Upper lobe of right lung (tissue), 1 donor: ENCODE measurements at regions not wholly inside any gene's neighbourhood (a gene's known extent, or its start where the extent isn't known, plus 50 kb on each side); places are given as distances from the start of the nearest gene placed in this dataset.

Source experiments
- ATAC-seq: fragments of 200-7000 bp; cut with Tn5 transposase; one replicate; pipeline ENCODE4 v1.9.1; 2020; ENCODE audit warnings: mild to moderate bottlenecking, moderate library complexity
- DNase-seq: peaks from one replicate; pipeline ENCODE4 v3.0.0-alpha.2; 2020
- H3K27ac ChIP-seq: fragments of 200-600 bp; one replicate; pipeline ENCODE4 v1.8.0; 2022
- H3K27me3 ChIP-seq: fragments of 200-600 bp; one replicate; pipeline ENCODE4 v1.8.0; 2022; ENCODE audit warnings: mild to moderate bottlenecking
- H3K36me3 ChIP-seq: fragments of 200-600 bp; one replicate; pipeline ENCODE4 v1.8.0; 2022
- H3K4me1 ChIP-seq: fragments of 200-600 bp; one replicate; pipeline ENCODE4 v1.8.0; 2022
- H3K4me3 ChIP-seq: fragments of 200-600 bp; one replicate; pipeline ENCODE4 v1.8.0; 2022; ENCODE audit warnings: mild to moderate bottlenecking
- H3K9me3 ChIP-seq: fragments of 200-600 bp; one replicate; pipeline ENCODE4 v1.8.0; 2022
- intact Hi-C: fragments of 100-400 bp; cut with DNase I; formaldehyde crosslinking; loops from one replicate; pipeline ENCODE4 v1.11.0; 2022
- TF ChIP-seq, protein P1 (sequence below): fragments of 200-600 bp; IDR thresholded peaks from one replicate; pipeline ENCODE4 v1.8.0; 2022; ENCODE audit warnings: antibody characterized with exemption
- donor health status: DM: no; HTN: yes; CAD: no; lungs with severe emphysema.

DNA sequence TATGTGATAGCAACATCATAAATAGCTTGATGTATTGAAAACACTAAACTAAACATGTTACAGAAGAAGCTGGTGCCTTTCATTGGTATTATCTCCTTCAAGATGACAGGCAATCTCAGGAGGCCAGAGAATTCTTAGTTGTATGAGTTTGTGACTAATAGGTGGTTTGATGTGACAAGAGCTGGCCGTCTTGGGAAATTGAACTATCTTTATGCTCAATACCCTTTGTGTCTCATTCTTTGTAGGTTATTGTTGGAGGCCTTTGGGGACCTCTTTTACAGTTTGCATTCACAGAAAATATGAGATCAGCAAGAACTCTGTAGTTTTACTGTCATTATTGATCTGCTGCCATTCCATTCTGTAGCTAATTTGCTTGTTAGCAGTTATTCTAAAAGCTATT lies 659.2 kb upstream of the PITX2 start:
- Histone ChIP-seq H3K4me1 (no peaks in the 10 kb centered on the region), H3K4me3 (no peak overlapping the region), H3K36me3 (no peaks in the 10 kb centered on the region), H3K9me3 (no peaks in the 10 kb centered on the region), H3K27me3 (no peaks in the 10 kb centered on the region), H3K27ac (no peak overlapping the region)
- no peak for ATAC-seq
- intact Hi-C loops, result no loop called here
- TF ChIP-seq, protein P1, sequence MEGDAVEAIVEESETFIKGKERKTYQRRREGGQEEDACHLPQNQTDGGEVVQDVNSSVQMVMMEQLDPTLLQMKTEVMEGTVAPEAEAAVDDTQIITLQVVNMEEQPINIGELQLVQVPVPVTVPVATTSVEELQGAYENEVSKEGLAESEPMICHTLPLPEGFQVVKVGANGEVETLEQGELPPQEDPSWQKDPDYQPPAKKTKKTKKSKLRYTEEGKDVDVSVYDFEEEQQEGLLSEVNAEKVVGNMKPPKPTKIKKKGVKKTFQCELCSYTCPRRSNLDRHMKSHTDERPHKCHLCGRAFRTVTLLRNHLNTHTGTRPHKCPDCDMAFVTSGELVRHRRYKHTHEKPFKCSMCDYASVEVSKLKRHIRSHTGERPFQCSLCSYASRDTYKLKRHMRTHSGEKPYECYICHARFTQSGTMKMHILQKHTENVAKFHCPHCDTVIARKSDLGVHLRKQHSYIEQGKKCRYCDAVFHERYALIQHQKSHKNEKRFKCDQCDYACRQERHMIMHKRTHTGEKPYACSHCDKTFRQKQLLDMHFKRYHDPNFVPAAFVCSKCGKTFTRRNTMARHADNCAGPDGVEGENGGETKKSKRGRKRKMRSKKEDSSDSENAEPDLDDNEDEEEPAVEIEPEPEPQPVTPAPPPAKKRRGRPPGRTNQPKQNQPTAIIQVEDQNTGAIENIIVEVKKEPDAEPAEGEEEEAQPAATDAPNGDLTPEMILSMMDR, result no peak
- no peak for DNase-seq

DNA sequence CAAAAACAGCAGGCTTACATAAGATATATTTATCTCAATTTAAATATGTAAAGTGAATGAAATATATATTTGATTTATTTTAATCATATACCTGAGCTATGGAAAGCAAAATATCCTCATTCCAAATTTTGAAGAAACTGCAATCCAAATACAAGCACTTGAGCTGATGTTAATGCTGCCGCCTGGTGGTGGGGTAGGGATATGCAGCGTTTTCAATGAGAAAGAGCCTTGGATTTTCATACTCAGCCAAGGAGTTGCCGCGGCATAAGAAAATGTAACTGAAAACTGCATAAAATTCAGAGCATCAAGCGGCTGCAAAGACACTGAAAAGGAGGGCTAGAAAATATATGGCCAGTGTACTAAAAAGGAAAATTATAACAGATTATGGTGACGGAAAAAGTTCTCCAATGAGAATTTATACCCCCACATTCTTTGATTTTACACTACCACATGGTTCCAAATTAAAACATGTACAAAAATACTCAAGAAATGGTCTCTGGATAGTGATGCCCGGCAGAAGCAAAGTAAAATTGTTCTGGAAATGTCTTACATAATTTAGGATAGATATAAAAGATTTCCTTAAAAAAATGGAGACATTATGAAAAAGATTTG lies 660.3 kb upstream of the PITX2 start:
- Histone ChIP-seq H3K36me3 (no peaks in the 10 kb centered on the region), H3K27ac (no peak overlapping the region), H3K4me1 (no peaks in the 10 kb centered on the region), H3K4me3 (no peak overlapping the region), H3K9me3 (no peaks in the 10 kb centered on the region), H3K27me3 (no peaks in the 10 kb centered on the region)
- TF ChIP-seq, protein P1, result peak; percentile 80
- intact Hi-C loops, result no loop called here
- peak; percentile 69 for ATAC-seq
- DNase-seq, result peak; percentile 64

DNA sequence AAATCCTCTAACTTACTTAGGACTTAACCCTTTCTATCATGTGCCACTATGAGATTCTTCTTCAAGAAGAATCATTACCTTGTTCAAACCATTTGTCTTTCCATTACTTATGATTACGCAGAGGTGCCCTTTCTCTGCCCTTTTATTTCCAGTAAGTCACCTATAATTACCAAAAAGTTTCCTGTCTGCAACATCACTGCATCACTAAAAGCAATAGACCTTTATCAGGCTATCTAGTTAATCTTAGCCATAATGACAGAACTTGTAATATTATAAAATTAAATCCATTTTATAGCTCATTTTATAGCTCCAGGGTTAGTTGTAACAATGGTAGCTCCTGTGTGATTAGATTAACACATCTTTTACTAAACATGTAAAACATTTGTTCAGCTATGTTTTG lies 673.6 kb upstream of the PITX2 start:
- no peak for ATAC-seq
- no peak overlapping the region for H3K4me3 ChIP-seq
- H3K9me3 ChIP-seq, result no peaks in the 10 kb centered on the region
- no peak overlapping the region for H3K27ac ChIP-seq
- TF ChIP-seq, protein P1, result no peak
- no peaks in the 10 kb centered on the region for H3K36me3 ChIP-seq
- no peaks in the 10 kb centered on the region for H3K27me3 ChIP-seq
- intact Hi-C loops, result no loop called here
- no peak for DNase-seq
- H3K4me1 ChIP-seq, result no peaks in the 10 kb centered on the region

DNA sequence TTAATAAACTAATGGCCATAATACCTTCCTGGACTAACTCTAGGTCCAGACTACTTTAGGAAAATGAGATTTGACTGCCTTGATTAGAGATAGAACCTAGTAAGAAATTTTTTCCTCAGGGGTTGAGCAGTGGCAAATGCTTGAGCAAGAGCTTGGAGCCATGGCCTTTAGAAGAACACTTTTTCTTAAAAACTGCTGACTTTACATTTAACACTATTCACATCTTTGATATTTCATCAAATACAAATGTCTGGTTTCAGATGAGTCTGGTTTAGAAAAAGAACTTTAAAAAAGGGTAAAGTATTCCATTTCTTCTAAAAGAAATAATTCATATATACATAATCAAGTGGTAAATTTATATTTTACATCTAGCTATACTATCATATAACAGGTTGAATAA lies 680.9 kb upstream of the PITX2 start:
- intact Hi-C loops, result no loop called here
- no peak for DNase-seq
- Histone ChIP-seq H3K9me3 (no peaks in the 10 kb centered on the region), H3K27ac (no peak overlapping the region), H3K36me3 (no peaks in the 10 kb centered on the region), H3K4me3 (no peak overlapping the region), H3K4me1 (no peaks in the 10 kb centered on the region), H3K27me3 (no peaks in the 10 kb centered on the region)
- ATAC-seq, result no peak
- TF ChIP-seq, protein P1, result no peak

DNA sequence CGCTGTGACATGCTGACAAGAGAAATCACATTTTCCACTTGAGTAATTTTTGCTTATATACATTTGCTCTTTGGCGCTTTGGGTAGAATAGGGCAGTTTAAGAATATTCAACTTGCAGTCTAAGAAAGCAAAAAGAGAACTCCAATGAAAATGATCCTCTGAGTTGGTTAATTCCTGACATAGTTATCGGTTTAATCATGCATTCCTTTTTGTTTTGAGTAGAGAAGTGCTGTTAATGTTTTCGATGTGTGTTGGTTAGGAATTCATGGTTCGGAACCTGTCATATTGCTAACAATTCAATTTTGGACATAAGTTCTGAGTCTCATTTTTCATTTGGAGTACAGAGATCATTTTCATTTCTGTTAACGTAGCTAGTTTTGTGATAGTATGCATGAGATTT lies 700.6 kb upstream of the PITX2 start:
- ATAC-seq (no peak), DNase-seq (no peak)
- H3K4me3 ChIP-seq, result no peak overlapping the region
- H3K9me3 ChIP-seq, result no peaks in the 10 kb centered on the region
- intact Hi-C loops, result no loop called here
- H3K27me3 ChIP-seq, result no peaks in the 10 kb centered on the region
- H3K36me3 ChIP-seq, result no peaks in the 10 kb centered on the region
- no peak overlapping the region for H3K27ac ChIP-seq
- no peaks in the 10 kb centered on the region for H3K4me1 ChIP-seq
- TF ChIP-seq, protein P1, result no peak

DNA sequence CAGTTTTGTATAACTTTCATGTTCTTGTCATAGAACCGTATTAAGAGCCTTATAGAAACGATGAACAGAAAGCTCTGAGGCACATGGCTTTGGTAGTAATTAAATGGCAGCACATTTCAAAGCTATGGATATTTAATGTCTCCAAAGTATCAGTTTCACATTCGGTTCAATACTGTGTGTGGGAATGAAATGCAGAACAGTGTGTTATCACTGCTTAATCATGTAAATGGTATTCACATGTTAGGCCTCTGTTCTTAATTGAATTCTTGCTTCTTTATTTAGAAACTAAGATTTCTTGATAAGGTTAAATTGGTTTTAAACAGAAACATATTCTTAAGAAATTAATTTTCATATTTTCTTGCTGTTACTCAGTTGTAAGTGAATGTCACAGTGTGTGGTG lies 701.0 kb upstream of the PITX2 start:
- TF ChIP-seq, protein P1, result no peak
- Histone ChIP-seq H3K27ac (no peak overlapping the region), H3K4me1 (no peaks in the 10 kb centered on the region), H3K27me3 (no peaks in the 10 kb centered on the region), H3K9me3 (no peaks in the 10 kb centered on the region), H3K4me3 (no peak overlapping the region), H3K36me3 (no peaks in the 10 kb centered on the region)
- intact Hi-C loops, result no loop called here
- DNase-seq (no peak), ATAC-seq (no peak)
